ENCODE measurements at regions not wholly inside any gene's neighbourhood (a gene's known extent, or its start where the extent isn't known, plus 50 kb on each side); places are given as distances from the start of the nearest gene placed in this dataset.
A peak's percentile ranks its signal among the peaks of the same experiment; 100 is the strongest.
"Not testable (repeated sequence)": the region's sequence is repeated elsewhere in the genome, so short reads cannot be mapped to it uniquely, and the experiment has no call there.

- H3K36me3 ChIP-seq, H3K9me3 ChIP-seq, H3K4me3 ChIP-seq, H3K27me3 ChIP-seq, DNase-seq: not testable (repeated sequence)
Measured at GRCh38 chr3:75393288-75393694, 270.8 kb upstream of the FRG2C start.

DNA sequence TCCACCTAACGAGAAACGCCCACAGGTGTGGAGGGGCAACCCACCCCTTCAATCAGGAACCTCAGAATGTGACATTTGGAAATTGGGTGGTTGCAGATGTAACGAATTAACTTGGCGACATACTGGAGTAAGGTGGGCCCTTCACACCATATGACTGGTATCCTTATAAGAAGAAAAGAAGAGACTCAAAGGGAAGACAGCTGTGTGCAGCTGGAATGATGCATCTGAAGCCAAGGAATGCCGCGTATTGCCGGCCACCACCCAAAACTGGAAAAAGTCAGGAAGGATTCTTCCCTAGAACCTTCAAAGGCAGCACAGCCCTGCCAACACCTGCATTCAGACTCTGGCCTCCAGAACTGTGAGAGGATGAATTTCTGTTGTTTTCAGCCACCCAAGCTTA lies 270.0 kb upstream of the FRG2C start:
- not testable (repeated sequence) for H3K4me3 ChIP-seq, H3K36me3 ChIP-seq, DNase-seq, H3K27me3 ChIP-seq, H3K9me3 ChIP-seq

DNA sequence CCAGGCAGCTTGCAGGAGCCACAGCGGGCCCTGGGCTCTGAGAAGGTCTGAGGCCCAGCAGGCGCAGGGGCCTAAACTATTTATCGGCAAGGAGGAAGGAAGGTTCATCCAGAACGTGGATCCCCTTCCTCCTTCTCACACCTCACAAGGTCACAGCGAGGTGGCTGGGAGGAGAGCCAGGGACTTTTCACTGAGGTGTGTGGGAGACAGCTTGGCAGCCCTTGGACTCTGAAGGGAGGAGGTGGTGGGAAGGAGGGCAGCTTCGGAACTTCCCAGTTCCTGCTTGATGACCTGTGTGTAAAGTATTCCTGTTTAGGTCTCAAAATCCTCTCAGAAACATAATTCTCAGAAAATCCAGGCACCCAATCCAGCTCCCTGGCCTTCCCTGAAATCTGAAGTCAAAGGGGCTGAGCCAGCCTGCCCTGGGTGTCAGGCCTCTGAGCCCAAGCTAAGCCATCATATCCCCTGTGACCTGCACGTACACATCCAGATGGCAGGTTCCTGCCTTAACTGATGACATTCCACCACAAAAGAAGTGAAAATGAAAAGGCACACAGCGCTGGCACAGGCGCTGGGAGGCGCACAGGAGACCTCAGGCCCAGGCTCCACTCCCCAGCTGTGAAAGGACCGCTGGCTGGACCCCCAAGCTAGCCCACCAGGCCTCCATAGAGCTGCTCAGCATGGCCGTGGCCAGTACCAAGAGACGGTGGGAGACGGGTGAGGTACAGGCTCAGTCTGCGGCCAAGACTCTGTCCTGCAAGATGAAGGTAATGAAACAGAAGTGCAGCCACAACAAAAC lies 269.4 kb upstream of the FRG2C start:
- DNase-seq = peak; percentile 14
- H3K36me3 ChIP-seq, H3K4me3 ChIP-seq, H3K9me3 ChIP-seq, H3K27me3 ChIP-seq: not testable (repeated sequence)

DNA sequence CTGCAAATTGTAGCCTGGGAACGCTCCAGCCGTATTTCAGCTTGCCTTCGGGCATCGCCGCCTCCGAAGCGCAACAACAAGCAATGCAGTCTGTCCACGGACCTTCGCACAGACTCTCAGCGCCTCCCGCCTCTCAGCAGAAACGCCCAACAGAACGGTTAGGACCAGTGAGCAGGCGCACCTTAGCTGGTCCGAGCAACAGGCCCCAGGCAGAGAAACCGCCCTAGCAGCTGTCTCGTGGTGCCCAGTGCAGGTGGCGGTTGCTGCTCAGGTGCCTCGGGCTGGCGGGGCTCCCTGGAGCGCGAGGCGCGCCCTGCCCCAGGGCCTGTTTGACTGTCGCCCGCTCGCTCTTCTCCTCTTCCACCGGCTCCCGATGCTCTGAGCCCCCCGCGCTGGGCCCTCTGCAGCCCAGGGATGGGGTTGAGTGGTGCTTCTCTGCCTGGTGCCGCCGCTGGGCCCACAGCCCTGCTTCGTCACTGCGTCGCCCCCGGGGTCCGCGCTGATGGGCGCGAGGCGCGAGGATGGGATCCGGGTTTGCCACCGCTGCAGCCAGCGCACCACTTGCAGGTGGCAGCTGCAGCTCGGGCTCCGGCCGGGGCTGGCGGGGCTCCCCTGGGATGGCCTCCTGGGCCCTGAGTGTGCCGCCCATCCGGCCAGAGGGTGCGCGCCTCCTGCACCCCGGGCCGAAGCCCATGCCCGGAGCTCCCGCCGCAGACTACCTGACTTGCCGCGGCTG lies 268.4 kb upstream of the FRG2C start:
- no peaks in the 10 kb centered on the region for H3K27me3 ChIP-seq
- DNase-seq = no peak
- H3K4me3 ChIP-seq = no peak overlapping the region
- no peaks in the 10 kb centered on the region for H3K36me3 ChIP-seq
- H3K9me3 ChIP-seq = no peaks in the 10 kb centered on the region

DNA sequence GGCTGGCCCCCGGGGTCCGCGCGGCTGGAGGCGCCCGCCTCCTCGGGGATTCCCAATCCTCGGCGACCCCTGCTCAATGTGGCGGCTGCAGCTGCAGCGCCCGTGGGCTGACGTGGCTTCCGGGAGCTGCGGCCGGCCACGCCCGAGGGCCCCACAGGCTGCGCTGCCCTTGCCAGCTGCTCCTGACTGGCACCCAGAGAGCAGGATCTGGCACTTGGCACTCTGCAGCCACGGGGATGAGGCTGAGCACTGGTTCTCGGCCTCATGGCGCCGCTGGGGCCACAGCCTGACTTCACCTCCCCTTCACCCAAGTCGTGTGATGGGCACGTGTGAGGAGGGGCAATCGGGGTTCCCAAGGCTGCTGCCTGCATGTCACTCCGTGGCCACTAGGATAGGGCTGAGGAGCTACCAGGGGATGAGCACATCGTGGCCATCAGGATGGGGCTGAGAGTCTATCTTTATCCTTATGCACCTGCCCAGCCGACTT lies 267.8 kb upstream of the FRG2C start:
- Histone ChIP-seq H3K36me3 (no peaks in the 10 kb centered on the region), H3K27me3 (no peaks in the 10 kb centered on the region), H3K4me3 (no peak overlapping the region), H3K9me3 (no peaks in the 10 kb centered on the region)
- DNase-seq = no peak

- not testable (repeated sequence) for H3K9me3 ChIP-seq, DNase-seq, H3K36me3 ChIP-seq, H3K27me3 ChIP-seq, H3K4me3 ChIP-seq
Measured at GRCh38 chr3:75397486-75397885, 266.6 kb upstream of the FRG2C start.

DNA sequence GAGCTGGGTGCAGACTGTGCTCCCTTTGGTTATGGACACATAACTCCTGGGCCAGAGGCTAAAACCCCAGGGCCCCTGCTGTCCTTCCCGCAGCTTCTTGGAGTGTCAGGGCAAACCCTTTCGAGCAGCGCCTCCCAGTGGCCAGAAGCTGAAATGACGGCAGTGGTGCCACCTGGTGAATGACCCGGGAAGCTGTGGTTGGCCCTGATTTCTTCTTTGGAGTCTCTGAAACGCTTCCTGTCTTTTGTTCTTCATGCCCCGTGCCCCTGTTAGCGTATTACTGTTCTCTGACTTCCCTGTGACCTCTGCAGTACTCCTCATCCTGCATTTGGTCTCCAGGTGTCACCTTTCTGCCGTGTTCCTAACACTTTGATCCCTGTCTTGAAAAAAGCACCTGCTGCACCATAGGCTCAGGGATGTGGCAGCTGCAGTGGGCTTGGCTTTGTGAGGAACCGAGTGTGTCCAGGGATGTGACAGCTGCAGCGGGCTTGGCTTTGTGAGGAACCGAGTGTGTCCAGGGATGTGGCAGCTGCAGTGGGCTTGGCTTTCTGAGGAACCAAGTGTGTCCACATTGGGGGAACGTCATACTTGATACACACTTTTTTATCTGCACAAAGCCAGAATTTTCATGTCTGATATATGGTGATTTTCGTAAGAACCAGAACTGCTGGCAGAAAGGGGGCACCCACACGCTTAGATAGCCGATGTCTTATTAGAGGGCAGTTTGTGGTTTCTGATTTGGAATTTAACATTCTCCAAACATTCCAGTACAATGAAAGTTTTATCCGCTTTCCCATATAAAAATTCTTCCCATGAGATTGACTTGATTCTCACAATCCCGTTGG lies 241.8 kb upstream of the FRG2C start:
- not testable (repeated sequence) for H3K27me3 ChIP-seq, H3K36me3 ChIP-seq, H3K4me3 ChIP-seq, H3K9me3 ChIP-seq
- DNase-seq = peak; percentile 11

DNA sequence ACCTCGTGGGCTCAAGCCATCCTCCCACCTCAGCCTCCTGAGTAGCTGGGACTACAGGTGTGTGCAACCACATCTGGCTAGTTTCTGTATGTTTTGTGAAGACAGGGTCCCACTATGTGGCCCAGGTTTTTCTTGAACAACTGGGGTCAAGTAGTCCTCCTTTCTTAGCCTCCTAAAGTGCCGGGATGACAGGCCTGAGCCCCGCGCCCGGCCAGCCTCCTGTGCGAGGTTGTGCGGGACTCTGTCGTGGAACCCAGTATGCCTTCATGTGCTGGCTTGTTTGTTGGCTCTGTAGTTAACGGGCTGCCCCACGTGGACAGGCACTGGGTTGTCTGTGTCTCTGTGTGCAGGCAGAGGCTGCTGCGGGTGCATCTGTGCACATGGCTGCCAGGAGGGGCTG lies 238.7 kb upstream of the FRG2C start:
- H3K36me3 ChIP-seq, H3K27me3 ChIP-seq, H3K9me3 ChIP-seq, DNase-seq, H3K4me3 ChIP-seq: not testable (repeated sequence)

DNA sequence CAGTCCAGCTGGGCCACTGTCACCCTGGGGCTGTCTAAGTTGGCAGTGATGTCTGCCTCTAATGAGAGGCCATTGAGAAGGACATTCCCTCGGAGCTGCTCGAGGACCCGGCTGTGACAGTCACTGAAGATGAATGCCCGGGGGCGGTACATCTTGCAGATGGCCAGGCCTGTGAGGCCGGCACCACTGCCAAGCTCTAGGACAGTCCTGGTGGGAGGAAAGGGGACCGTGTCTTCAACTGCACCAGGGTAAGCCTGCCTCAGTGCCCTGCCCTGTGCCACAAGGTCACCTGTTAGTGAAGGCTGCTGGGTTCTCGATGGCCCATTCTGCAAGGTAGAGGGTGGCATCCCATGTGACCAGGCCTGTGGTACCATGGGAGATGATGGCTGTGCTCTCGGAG lies 236.6 kb upstream of the FRG2C start:
- not testable (repeated sequence) for H3K27me3 ChIP-seq, H3K4me3 ChIP-seq, H3K36me3 ChIP-seq, H3K9me3 ChIP-seq, DNase-seq

GRCh38 chr3:75427906-75428305 lies 236.2 kb upstream of the FRG2C start:
- DNase-seq, H3K27me3 ChIP-seq, H3K36me3 ChIP-seq, H3K9me3 ChIP-seq, H3K4me3 ChIP-seq: not testable (repeated sequence)

DNA sequence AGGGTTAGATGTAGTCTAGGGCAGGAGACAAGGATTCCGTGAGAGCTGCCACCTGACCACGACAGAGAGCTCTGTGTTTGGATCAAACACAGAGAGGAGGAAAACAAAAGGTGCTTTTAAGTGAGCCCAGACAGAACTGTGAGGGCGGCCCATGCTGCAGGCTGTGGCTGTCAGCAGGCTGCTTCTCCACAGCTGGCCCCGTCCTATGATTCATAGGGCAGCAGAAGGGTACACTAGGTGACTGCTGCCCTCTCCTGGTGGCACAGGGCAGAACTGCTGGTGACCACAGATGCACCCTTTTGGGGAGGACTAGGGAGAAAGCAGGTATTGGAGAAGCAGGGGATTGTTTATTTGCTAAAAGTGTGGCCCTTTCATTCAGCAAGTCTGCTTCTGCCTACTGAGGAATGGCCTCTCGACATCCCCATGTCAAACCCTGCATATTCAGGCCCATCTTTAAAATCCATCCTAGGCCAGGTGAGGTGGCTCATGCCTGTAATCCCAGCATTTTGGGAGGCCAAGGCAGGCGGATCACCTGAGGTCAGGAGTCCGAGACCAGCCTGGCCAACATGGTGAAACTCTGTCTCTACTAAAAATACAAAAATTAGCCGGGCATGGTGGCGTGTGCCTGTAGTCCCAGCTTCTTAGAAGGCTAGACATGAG lies 234.4 kb upstream of the FRG2C start:
- not testable (repeated sequence) for H3K27me3 ChIP-seq, H3K4me3 ChIP-seq, H3K9me3 ChIP-seq, H3K36me3 ChIP-seq
- peak; percentile 62 for DNase-seq

DNA sequence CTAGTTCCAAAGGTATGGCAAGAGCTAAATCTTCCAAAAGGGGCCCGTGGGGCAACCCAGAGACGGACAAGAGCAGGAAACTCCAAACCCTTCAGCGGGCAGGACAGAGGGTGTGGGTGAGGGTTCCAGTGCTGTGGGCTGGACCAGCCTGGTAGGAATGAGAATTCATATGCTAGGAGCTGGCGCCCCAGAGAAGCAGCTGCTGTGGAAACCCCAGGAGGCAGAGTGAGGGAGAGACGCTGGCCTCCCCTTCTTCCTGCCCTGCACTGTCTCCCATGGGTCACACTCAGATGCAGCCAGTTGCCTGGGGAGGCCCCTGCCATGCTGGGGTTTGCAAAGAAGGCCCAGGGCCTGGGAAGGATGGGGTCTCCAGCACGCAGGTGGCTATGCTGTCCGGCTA lies 233.7 kb upstream of the FRG2C start:
- DNase-seq, H3K4me3 ChIP-seq, H3K9me3 ChIP-seq, H3K36me3 ChIP-seq, H3K27me3 ChIP-seq: not testable (repeated sequence)

DNA sequence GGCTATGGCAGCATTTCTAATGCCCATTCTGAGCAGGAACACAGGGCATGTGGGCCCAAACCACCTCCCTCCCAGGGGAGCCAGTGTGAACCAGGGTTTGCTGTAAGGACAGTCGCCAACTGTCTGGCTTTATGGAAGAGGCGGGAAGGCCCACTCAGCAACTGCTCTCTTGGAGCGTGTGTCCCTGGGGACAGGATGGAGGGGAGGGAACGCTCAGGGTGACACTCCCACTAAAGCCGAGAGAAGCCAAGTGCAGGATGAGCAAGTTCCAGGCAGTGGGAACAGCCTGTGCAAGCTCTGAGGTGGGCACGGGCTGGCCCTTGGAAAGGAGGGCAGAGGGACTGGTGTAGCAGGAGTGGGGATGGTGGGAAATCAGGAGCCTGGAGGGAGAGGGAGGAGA lies 233.0 kb upstream of the FRG2C start:
- H3K4me3 ChIP-seq, H3K36me3 ChIP-seq, H3K27me3 ChIP-seq, DNase-seq, H3K9me3 ChIP-seq: not testable (repeated sequence)

DNA sequence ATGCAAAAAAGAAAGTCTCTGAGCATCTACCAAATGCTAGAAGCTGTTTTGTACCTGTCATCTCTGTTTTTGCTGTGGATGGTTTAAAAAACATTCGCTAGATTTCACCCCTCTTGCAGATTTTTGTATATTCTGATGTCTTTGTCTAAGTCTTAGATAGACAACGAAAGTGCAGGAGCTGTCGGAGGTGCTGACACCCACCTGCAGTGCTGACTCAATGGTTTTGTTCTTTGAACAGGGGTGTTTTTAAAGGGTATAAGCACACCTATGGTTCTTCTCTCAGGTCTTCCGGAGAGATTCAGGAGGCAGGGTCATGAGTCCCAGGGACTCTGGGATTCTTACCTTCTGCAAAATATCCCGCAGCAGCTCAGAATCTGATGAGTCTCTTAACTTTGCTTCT lies 231.7 kb upstream of the FRG2C start:
- H3K27me3 ChIP-seq, H3K9me3 ChIP-seq, H3K4me3 ChIP-seq, H3K36me3 ChIP-seq, DNase-seq: not testable (repeated sequence)

GRCh38 chr3:75432885-75433284 lies 231.2 kb upstream of the FRG2C start:
- not testable (repeated sequence) for H3K4me3 ChIP-seq, H3K9me3 ChIP-seq, H3K27me3 ChIP-seq, H3K36me3 ChIP-seq
- peak; percentile 90 for DNase-seq

GRCh38 chr3:75433295-75433694 lies 230.8 kb upstream of the FRG2C start:
- DNase-seq, H3K4me3 ChIP-seq, H3K9me3 ChIP-seq, H3K36me3 ChIP-seq, H3K27me3 ChIP-seq: not testable (repeated sequence)

Measured in MG63 (cell line).